Fibroblast of lung (primary cell): ENCODE measurements at regions not wholly inside any gene's neighbourhood (a gene's known extent, or its start where the extent isn't known, plus 50 kb on each side); places are given as distances from the start of the nearest gene placed in this dataset.

Experiments used
- DNase-seq, 2 donors: peaks; one replicate each; pipeline versions ENCODE4 v3.0.0 to v3.0.0-alpha.2; 2010; ENCODE audit warnings: low read depth in 2 of 2
- H2AFZ ChIP-seq: 2 replicates; pipeline ENCODE4 v1.5.1; 2012; ENCODE audit warnings: low read length, control low read depth, inconsistent platforms
- H3K27ac ChIP-seq: 2 replicates; pipeline ENCODE4 v1.5.1; 2011; ENCODE audit warnings: low read length, control low read depth; ENCODE audit not compliant: insufficient read depth
- H3K27me3 ChIP-seq: 2 replicates; pipeline ENCODE4 v1.5.1; 2011; ENCODE audit warnings: mild to moderate bottlenecking, low read length; ENCODE audit not compliant: control insufficient read depth, insufficient read depth
- H3K36me3 ChIP-seq: 2 replicates; pipeline ENCODE4 v1.5.1; 2011; ENCODE audit warnings: low read length; ENCODE audit not compliant: control insufficient read depth, insufficient read depth
- H3K4me1 ChIP-seq: 2 replicates; pipeline ENCODE4 v1.5.1; 2011; ENCODE audit warnings: low read length; ENCODE audit not compliant: control insufficient read depth, insufficient read depth; ENCODE audit errors: extremely low read depth
- H3K4me2 ChIP-seq: 2 replicates; pipeline ENCODE4 v1.5.1; 2011; ENCODE audit warnings: low read length, control low read depth; ENCODE audit not compliant: insufficient read depth; ENCODE audit errors: extremely low read depth
- H3K4me3 ChIP-seq, 4 experiments: fragments of 200-600 bp in 1 of 4; sonication (generic) in 1 of 4; replicated peaks in 1 of 4; 2 replicates each; pipeline ENCODE4 v1.5.1; 2011 to 2016; ENCODE audit warnings: low read length in 4 of 4, low read depth in 3 of 4, mild to moderate bottlenecking in 3 of 4, control low read depth in 2 of 4, inconsistent platforms in 1 of 4, mixed read lengths in 1 of 4; ENCODE audit not compliant: insufficient read depth in 1 of 4; ENCODE audit errors: control extremely low read depth in 1 of 4
- H3K79me2 ChIP-seq: 2 replicates; pipeline ENCODE4 v1.5.1; 2012; ENCODE audit warnings: mild to moderate bottlenecking, low read length, inconsistent platforms; ENCODE audit not compliant: control insufficient read depth, insufficient read depth
- H3K9ac ChIP-seq: 2 replicates; pipeline ENCODE4 v1.5.1; 2011; ENCODE audit warnings: mild to moderate bottlenecking, low read length, control low read depth; ENCODE audit not compliant: insufficient read depth
- H3K9me3 ChIP-seq: 2 replicates; pipeline ENCODE4 v1.5.1; 2012; ENCODE audit warnings: low read depth, low read length; ENCODE audit not compliant: control insufficient read depth, insufficient read depth
- H4K20me1 ChIP-seq: 2 replicates; pipeline ENCODE4 v1.5.1; 2011; ENCODE audit warnings: low read length; ENCODE audit not compliant: control insufficient read depth, insufficient read depth; ENCODE audit errors: extremely low read depth
- CTCF ChIP-seq, 2 donors: IDR thresholded peaks in 1 of 2; conservative IDR thresholded peaks in 1 of 2; 1 replicate in 1 of 2; 2 replicates in 1 of 2; pipeline ENCODE4 v1.5.1; 2011 to 2012; ENCODE audit warnings: low read length in 2 of 2, control low read depth in 1 of 2, inconsistent platforms in 1 of 2, low read depth in 1 of 2, mild to moderate bottlenecking in 1 of 2
- EZH2 ChIP-seq: IDR thresholded peaks from 2 replicates; pipeline ENCODE4 v1.5.1; 2012; ENCODE audit warnings: low read length, control low read depth, mild to moderate bottlenecking; ENCODE audit errors: missing control alignments

DNA sequence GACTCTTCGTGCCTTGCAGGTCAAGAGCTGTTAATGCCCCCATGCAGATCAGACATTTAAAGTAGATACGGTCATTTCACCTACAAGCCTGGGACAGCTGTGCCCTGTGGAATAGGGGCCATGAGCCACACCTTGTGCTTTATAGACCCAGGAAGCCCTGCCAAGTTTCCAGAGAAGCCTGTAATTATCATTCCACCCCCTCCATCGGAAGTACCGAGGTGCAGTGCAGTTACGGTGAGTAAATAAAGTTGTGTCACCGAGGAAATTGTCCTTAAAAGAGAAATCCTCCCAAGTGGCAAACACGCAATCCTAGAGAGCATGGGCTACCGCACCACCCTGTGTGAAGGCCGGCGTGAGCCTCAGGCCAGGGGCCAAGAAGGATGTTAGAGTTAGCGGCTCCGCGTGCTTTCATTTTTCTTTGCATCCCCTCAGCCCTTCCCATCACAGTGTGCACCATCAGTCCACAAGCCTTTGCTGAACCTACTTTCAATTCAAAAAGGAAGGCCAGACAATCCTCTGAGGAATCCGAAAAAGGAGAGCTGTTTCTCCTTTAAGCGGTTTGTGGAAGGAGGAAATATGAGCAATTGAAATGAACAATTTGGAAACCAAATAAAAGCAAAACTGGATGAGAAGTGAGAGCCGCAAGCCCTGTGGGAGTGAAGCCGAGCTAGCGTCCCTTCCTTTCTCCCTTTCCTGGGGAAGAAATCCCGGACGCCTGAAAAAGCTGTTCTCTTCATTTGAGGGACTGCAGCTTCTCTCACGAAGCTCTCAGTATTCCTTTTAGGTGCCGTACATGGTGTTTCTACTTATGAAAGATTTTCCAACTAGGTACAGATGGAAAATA lies 183.3 kb upstream of the PDE10A start:
- Histone ChIP-seq H3K27ac (no peak overlapping the region), H3K9me3 (no peaks in the 10 kb centered on the region), H4K20me1 (no peaks in the 10 kb centered on the region), H3K4me3 (peak overlapping the region in 2 of 4 experiments; percentile 41 to 49), H3K36me3 (no peaks in the 10 kb centered on the region), H3K79me2 (no peaks in the 10 kb centered on the region), H2AFZ (no peak overlapping the region), H3K4me1 (no peaks in the 10 kb centered on the region), H3K27me3 (no peaks in the 10 kb centered on the region), H3K9ac (no peak overlapping the region), H3K4me2 (peak overlapping the region; percentile 21)
- DNase-seq, result peak in 1 of 2 donors; percentile 9
- TF ChIP-seq EZH2, result no peak
- no peak for TF ChIP-seq CTCF (conservative IDR thresholded peaks at IDR 0.05 in 1 of 2, IDR thresholded peaks at IDR 0.05 in 1 of 2; ENCODE audit: low read depth in 1 of 2, low read length in 2 of 2)

DNA sequence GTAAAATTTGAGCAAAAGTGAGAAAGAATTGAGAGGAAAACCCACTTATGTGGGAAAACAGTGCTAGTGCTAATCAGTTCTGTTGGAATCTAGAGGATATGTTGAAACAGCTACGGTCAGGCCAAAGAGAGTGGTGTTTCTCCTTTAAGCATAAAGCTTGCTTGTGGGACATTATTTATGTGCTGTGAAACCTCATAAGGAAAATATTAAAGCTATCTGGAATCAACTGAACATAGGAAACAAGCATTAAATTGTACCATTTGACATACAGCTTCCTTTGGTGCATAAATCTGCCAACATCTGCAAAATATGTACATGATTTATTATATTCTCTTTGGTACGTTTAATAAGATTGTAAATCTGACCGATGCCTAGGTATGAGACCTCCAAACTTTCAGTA lies 182.5 kb upstream of the PDE10A start:
- Histone ChIP-seq H3K4me2 (no peak overlapping the region), H4K20me1 (no peaks in the 10 kb centered on the region), H3K79me2 (no peaks in the 10 kb centered on the region), H3K36me3 (no peaks in the 10 kb centered on the region), H2AFZ (no peak overlapping the region), H3K9me3 (no peaks in the 10 kb centered on the region), H3K4me3 (no peak overlapping the region), H3K4me1 (no peaks in the 10 kb centered on the region), H3K27me3 (no peaks in the 10 kb centered on the region), H3K27ac (no peak overlapping the region), H3K9ac (no peak overlapping the region)
- TF ChIP-seq CTCF (conservative IDR thresholded peaks at IDR 0.05 in 1 of 2, IDR thresholded peaks at IDR 0.05 in 1 of 2; ENCODE audit: low read depth in 1 of 2, low read length in 2 of 2), result no peak
- no peak for TF ChIP-seq EZH2
- DNase-seq, result peak in 1 of 2 donors; percentile 44

GRCh38 chr6:165844801-165845364 lies 181.8 kb upstream of the PDE10A start:
- H3K36me3 ChIP-seq, result no peaks in the 10 kb centered on the region
- no peak overlapping the region for H3K4me3 ChIP-seq
- no peak overlapping the region for H3K4me2 ChIP-seq
- no peak overlapping the region for H3K27ac ChIP-seq
- H3K9ac ChIP-seq, result no peak overlapping the region
- no peaks in the 10 kb centered on the region for H3K79me2 ChIP-seq
- H3K4me1 ChIP-seq, result no peaks in the 10 kb centered on the region
- no peaks in the 10 kb centered on the region for H4K20me1 ChIP-seq
- DNase-seq, result no peak
- no peaks in the 10 kb centered on the region for H3K9me3 ChIP-seq
- TF ChIP-seq EZH2, result no peak
- no peak for TF ChIP-seq CTCF (conservative IDR thresholded peaks at IDR 0.05 in 1 of 2, IDR thresholded peaks at IDR 0.05 in 1 of 2; ENCODE audit: low read depth in 1 of 2, low read length in 2 of 2)
- H3K27me3 ChIP-seq, result no peaks in the 10 kb centered on the region
- no peak overlapping the region for H2AFZ ChIP-seq
